VCaP (cell line): ENCODE measurements at regions not wholly inside any gene's neighbourhood (a gene's known extent, or its start where the extent isn't known, plus 50 kb on each side); places are given as distances from the start of the nearest gene placed in this dataset.
"Not testable (repeated sequence)": the region's sequence is repeated elsewhere in the genome, so short reads cannot be mapped to it uniquely, and the experiment has no call there.

Source experiments
- H3K27ac ChIP-seq: fragments of 450-650 bp; 2 replicates; pipeline ENCODE4 v1.5.1; 2017
- CTCF ChIP-seq: fragments of 450-650 bp; conservative IDR thresholded peaks from 2 replicates; pipeline ENCODE4 v1.5.1; 2017; ENCODE audit warnings: mild to moderate bottlenecking, moderate library complexity

- no peak overlapping the region for H3K27ac ChIP-seq
- TF ChIP-seq CTCF = no peak
Observed at GRCh38 chr15:38130205-38130567, 122.5 kb upstream of the SPRED1 start.

GRCh38 chr15:38130740-38131498 lies 121.7 kb upstream of the SPRED1 start:
- TF ChIP-seq CTCF = no peak
- H3K27ac ChIP-seq = no peak overlapping the region

DNA sequence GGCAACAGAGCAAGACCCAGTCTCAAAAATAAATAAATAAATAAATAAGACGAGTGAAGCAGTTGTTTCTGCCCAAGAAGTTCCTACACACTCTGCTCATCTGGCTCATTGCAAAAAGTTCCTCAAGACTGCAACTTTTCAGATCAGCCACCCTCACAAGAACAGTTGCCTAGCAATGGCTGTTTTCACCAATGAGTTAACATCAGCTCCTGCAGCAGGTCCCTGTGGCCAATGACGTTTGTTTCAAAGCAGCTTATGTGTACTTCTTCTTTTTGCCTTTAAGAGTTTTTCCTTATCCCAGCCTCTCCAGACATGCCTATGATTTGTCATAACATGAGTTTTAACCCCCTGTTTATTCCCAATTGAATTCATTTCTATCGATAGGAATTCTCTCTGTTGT lies 118.4 kb upstream of the SPRED1 start:
- TF ChIP-seq CTCF = no peak
- H3K27ac ChIP-seq = no peak overlapping the region

GRCh38 chr15:38142195-38142594 lies 110.4 kb upstream of the SPRED1 start:
- H3K27ac ChIP-seq = not testable (repeated sequence)

DNA sequence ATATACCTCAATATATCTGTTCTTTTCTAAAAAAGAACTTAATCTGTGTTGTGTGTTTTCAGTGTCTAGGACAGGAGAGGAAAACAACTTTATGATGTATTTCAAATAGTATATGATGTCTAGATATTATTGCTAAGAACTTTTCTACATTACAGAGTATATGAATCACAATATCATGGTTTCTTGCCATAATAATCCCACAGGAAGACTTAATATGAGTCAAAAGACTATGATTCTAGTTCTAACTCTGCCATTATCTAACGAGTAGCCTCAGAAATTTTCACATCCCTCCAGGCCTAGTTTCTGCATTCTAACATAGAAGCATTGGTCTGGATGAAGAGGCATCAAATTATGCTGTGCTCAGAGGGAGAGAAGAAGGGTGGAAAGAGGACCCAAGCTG lies 107.7 kb upstream of the SPRED1 start:
- H3K27ac ChIP-seq = no peak overlapping the region
- no peak for TF ChIP-seq CTCF

DNA sequence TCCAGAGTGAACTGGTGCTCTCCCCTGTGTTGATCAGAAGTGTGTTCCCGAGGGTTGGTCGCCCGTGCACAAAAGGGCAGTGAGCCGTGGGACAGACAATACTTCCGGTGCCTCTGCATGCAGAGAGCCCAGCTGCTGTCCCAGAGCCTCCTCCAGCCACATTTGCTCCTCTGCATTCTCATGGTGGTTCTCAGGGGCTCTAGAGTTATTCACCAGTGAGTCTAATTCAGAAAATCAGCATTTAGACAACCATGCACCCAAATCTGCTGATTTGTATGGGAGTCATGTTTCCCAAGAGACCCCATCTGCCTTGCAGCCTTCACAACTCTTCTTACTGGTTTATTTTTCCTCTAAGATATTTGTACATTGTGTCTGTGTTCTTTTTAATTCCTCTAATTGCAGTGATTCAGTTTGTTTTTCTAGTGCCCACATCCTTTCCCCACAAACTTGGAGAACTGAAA lies 107.0 kb upstream of the SPRED1 start:
- no peak overlapping the region for H3K27ac ChIP-seq
- TF ChIP-seq CTCF = no peak

GRCh38 chr15:38147246-38147645 lies 105.4 kb upstream of the SPRED1 start:
- no peak overlapping the region for H3K27ac ChIP-seq
- TF ChIP-seq CTCF = no peak

DNA sequence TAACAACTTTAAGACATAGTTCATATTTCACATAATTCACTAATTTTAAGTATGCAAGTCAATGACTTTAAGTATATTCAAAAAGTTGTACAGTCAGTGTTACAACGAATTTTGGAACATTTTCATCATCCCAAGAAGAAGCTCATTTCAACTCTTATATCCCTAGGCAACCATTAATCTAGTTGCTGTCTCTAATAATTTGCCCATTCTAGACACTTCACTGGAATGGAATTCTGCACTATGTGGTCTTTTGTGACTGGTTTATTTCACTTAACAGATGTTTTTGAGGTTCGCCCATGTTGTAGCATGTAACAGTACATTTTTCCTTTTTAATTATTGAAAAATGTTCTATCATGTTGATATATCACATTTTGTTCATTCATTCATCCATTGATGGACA lies 104.2 kb upstream of the SPRED1 start:
- no peak for TF ChIP-seq CTCF
- H3K27ac ChIP-seq = no peak overlapping the region
